ENCODE measurements at regions not wholly inside any gene's neighbourhood (a gene's known extent, or its start where the extent isn't known, plus 50 kb on each side); places are given as distances from the start of the nearest gene placed in this dataset.

GRCh38 chr10:88216976-88217375, 353.6 kb downstream of the PTEN start:
- TF ChIP-seq CTCF (IDR thresholded peaks at IDR 0.05; ENCODE audit: insufficient read depth, low read length, poor library complexity, severe bottlenecking) (no peak), EZH2phosphoT487 (conservative IDR thresholded peaks at IDR 0.05; ENCODE audit: low read length) (no peak)

Measured in SU-DHL-6 (cell line).